PC-3 (cell line): ENCODE measurements at regions not wholly inside any gene's neighbourhood (a gene's known extent, or its start where the extent isn't known, plus 50 kb on each side); places are given as distances from the start of the nearest gene placed in this dataset.

ENCODE experiments used
- ATAC-seq: fragments of 200-7000 bp; cut with Tn5 transposase; 2 replicates; pipeline ENCODE4 v1.9.1; 2020; ENCODE audit warnings: mild to moderate bottlenecking, moderate library complexity
- BruUV-seq: library from RNA; stranded (reverse); fragments of 400-500 nt; replicated peaks from 2 replicates; lab custom pipeline; 2021; lab: Mats Ljungman, UMichigan
- CTCF ChIA-PET: fragments of 300-600 bp; sonication (Branson Sonifier 250); formaldehyde crosslinking; loops from one replicate; lab custom pipeline; 2022; ENCODE audit warnings: antibody characterized with exemption; lab: Charles Lee
- POLR2A ChIA-PET: fragments of 300-600 bp; sonication (Branson Sonifier 250); formaldehyde crosslinking; loops from one replicate; lab custom pipeline; 2022; ENCODE audit warnings: antibody characterized with exemption; ENCODE audit not compliant: unreplicated experiment; lab: Charles Lee
- DNase-seq: peaks from one replicate; pipeline ENCODE4 v3.0.0-alpha.2; 2015
- H2AFZ ChIP-seq: fragments of 300-600 bp; sonication (generic); 2 replicates; pipeline ENCODE4 v1.6.0; 2016; ENCODE audit warnings: antibody characterized with exemption, low read length
- H3F3A ChIP-seq: fragments of 300-600 bp; sonication (generic); one replicate; pipeline ENCODE4 v1.6.0; 2017; ENCODE audit warnings: antibody characterized with exemption, low read length, control low read depth, mild to moderate bottlenecking; ENCODE audit not compliant: unreplicated experiment
- H3K27ac ChIP-seq: fragments of 300-600 bp; sonication (generic); 2 replicates; pipeline ENCODE4 v1.5.1; 2016; ENCODE audit warnings: mild to moderate bottlenecking, low read length
- H3K27me3 ChIP-seq: fragments of 300-600 bp; sonication (generic); 2 replicates; pipeline ENCODE4 v1.6.1; 2016; ENCODE audit warnings: low read length, mixed read lengths
- H3K36me3 ChIP-seq: fragments of 300-600 bp; sonication (generic); 2 replicates; pipeline ENCODE4 v1.6.1; 2016; ENCODE audit warnings: low read depth, mixed run types, low read length, mixed read lengths
- H3K4me1 ChIP-seq: fragments of 300-600 bp; sonication (generic); 2 replicates; pipeline ENCODE4 v1.5.1; 2016; ENCODE audit warnings: low read length; ENCODE audit not compliant: insufficient read depth
- H3K4me2 ChIP-seq: fragments of 300-600 bp; sonication (generic); 2 replicates; pipeline ENCODE4 v1.6.0; 2016; ENCODE audit warnings: low read length
- H3K4me3 ChIP-seq: fragments of 300-600 bp; sonication (generic); 2 replicates; pipeline ENCODE4 v1.5.1; 2016; ENCODE audit warnings: mild to moderate bottlenecking, low read length, mixed read lengths
- H3K79me2 ChIP-seq: fragments of 300-600 bp; sonication (generic); 2 replicates; pipeline ENCODE4 v1.6.1; 2017; ENCODE audit warnings: low read length, mixed read lengths
- H3K9ac ChIP-seq: fragments of 300-600 bp; sonication (generic); 2 replicates; pipeline ENCODE4 v1.6.0; 2016; ENCODE audit warnings: mild to moderate bottlenecking, low read length
- H3K9me2 ChIP-seq: fragments of 300-600 bp; sonication (generic); replicated peaks from 2 replicates; pipeline ENCODE4 v1.6.1; 2016; ENCODE audit warnings: mixed run types, low read length, mixed read lengths
- H3K9me3 ChIP-seq: fragments of 300-600 bp; sonication (generic); 2 replicates; pipeline ENCODE4 v1.6.1; 2016; ENCODE audit warnings: low read length, mixed read lengths
- H4K20me1 ChIP-seq: fragments of 300-600 bp; sonication (generic); 2 replicates; pipeline ENCODE4 v1.6.1; 2016; ENCODE audit warnings: low read length, mixed read lengths
- EZH2 ChIP-seq: fragments of 300-600 bp; sonication (generic); IDR thresholded peaks from one replicate; pipeline ENCODE4 v1.6.1; 2017; ENCODE audit warnings: antibody characterized with exemption, mild to moderate bottlenecking, low read length; ENCODE audit not compliant: unreplicated experiment
- EZH2phosphoT487 ChIP-seq: fragments of 300-600 bp; sonication (generic); IDR thresholded peaks from 2 replicates; pipeline ENCODE4 v1.6.1; 2018; ENCODE audit warnings: mild to moderate bottlenecking, antibody characterized with exemption, low read length, borderline replicate concordance
- intact Hi-C: fragments of 100-400 bp; cut with micrococcal nuclease; formaldehyde crosslinking; loops from 2 replicates; pipeline ENCODE4 v1.9.0; 2023
- TF ChIP-seq, protein P1 (sequence below): fragments of 300-600 bp; sonication (generic); conservative IDR thresholded peaks from 2 replicates; pipeline ENCODE4 v1.5.1; 2017; ENCODE audit warnings: antibody characterized with exemption, low read depth, mild to moderate bottlenecking, low read length

DNA sequence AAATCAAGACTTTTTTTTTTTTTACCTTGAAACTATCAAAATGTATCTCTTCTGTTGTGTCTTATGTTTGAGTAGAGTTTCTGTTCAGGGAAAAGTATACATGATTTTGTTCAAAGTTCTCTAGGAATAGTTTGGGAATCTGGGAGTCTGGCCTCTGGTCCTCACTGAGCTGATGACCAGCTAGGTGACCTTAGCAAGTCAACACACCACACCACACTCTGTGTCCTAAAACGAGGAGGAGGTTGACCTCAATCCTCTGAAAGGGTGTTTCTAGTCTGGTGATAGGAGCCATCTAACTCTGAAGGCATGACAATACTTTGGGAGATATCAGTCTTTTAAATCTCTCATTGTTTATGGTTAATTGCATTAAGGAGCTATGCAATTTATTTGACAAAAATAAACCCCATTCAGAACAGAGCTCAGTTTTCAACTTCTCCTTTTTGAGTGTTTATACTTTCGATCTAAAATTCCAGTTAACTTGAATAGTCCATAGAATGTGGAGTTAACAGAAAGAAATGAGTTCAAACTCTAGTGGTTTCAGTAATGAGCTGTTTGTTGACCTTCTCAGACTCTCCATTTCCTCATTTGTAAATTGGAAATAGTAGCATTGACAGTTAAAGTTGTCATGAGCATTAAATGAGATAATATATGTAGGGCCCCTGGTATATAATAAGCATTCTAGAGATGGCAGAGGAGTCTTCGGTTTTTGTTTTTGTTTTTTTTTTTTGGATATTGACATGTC is 112.2 kb upstream of the LRRN1 start:
- no peaks in the 10 kb centered on the region for H3F3A ChIP-seq

DNA sequence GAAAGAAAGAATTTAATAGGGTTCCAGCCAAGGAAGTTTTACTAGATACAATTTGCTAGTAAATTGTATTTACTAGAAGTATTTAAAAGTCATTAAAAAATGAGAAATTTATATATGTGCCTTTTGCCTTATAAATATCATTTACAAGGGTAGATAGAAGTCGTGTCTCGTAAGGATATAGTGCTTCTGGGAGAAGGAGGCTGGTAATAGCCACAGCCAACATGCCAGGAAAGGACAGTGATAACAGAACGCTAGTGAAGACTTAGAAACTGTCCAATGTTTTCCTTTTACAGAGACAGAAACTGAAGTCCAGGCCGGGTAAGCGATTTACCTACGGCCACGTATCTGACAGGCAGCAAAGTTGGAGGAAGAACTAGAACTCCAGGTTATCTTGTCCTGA is 113.5 kb upstream of the LRRN1 start:
- H3K27me3 ChIP-seq: no peaks in the 10 kb centered on the region
- no peaks in the 10 kb centered on the region for H3K79me2 ChIP-seq
- ATAC-seq: no peak
- H3K4me3 ChIP-seq: no peak overlapping the region
- POLR2A ChIA-PET: no interaction called here
- H3K9me3 ChIP-seq: peaks cover 25% of the 10 kb centered on the region
- no peak for DNase-seq
- TF ChIP-seq EZH2phosphoT487 (no peak), EZH2 (no peak)
- TF ChIP-seq, protein P1, sequence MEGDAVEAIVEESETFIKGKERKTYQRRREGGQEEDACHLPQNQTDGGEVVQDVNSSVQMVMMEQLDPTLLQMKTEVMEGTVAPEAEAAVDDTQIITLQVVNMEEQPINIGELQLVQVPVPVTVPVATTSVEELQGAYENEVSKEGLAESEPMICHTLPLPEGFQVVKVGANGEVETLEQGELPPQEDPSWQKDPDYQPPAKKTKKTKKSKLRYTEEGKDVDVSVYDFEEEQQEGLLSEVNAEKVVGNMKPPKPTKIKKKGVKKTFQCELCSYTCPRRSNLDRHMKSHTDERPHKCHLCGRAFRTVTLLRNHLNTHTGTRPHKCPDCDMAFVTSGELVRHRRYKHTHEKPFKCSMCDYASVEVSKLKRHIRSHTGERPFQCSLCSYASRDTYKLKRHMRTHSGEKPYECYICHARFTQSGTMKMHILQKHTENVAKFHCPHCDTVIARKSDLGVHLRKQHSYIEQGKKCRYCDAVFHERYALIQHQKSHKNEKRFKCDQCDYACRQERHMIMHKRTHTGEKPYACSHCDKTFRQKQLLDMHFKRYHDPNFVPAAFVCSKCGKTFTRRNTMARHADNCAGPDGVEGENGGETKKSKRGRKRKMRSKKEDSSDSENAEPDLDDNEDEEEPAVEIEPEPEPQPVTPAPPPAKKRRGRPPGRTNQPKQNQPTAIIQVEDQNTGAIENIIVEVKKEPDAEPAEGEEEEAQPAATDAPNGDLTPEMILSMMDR: no peak
- H3K4me2 ChIP-seq: no peak overlapping the region
- no peaks in the 10 kb centered on the region for H3F3A ChIP-seq
- H3K4me1 ChIP-seq: no peaks in the 10 kb centered on the region
- H3K36me3 ChIP-seq: no peaks in the 10 kb centered on the region
- CTCF ChIA-PET: no interaction called here
- no TSS peak for BruUV-seq
- H4K20me1 ChIP-seq: no peaks in the 10 kb centered on the region
- no peak overlapping the region for H3K9ac ChIP-seq
- intact Hi-C loops: no loop called here
- no peaks in the 10 kb centered on the region for H3K9me2 ChIP-seq
- no peak overlapping the region for H2AFZ ChIP-seq
- no peak overlapping the region for H3K27ac ChIP-seq

More for the DNA sequence above, 112.2 kb upstream of the LRRN1 start:
- H2AFZ ChIP-seq: no peak overlapping the region
- no peak overlapping the region for H3K4me3 ChIP-seq
- no peaks in the 10 kb centered on the region for H3K79me2 ChIP-seq
- no peaks in the 10 kb centered on the region for H3K27me3 ChIP-seq
- TF ChIP-seq EZH2: no peak
- no peak for TF ChIP-seq EZH2phosphoT487
- TF ChIP-seq, protein P1: no peak
- POLR2A ChIA-PET: no interaction called here
- no peaks in the 10 kb centered on the region for H3K4me1 ChIP-seq
- H3K27ac ChIP-seq: no peak overlapping the region
- H3K4me2 ChIP-seq: no peak overlapping the region
- no peaks in the 10 kb centered on the region for H3K36me3 ChIP-seq
- no peak for DNase-seq
- no peaks in the 10 kb centered on the region for H4K20me1 ChIP-seq
- CTCF ChIA-PET: no interaction called here
- intact Hi-C loops: no loop called here
- peaks cover 25% of the 10 kb centered on the region for H3K9me3 ChIP-seq
- no TSS peak for BruUV-seq
- H3K9ac ChIP-seq: no peak overlapping the region
- H3K9me2 ChIP-seq: no peaks in the 10 kb centered on the region
- ATAC-seq: no peak

DNA sequence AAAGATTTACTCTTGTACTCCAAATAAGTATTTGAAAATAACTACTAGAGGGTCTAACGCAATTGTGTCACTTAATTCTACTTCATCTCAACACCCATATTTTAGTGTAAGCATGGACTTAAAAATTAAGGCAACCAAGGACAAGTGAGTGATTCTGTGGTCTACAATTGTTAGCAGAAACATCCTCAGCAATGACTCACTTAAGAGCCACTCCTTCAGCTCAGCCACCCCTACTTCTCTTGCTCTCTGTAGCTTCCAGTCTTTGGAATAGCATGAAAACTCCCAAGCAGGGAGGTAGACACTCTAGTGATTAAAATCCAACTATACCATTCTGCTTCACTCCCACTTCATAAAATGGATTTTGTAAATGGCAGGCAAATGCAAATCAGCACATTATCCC is 116.0 kb upstream of the LRRN1 start:
- POLR2A ChIA-PET: no interaction called here
- no peak for DNase-seq
- intact Hi-C loops: no loop called here

More for the DNA sequence above, 116.0 kb upstream of the LRRN1 start:
- no peaks in the 10 kb centered on the region for H3K79me2 ChIP-seq
- H3K4me2 ChIP-seq: no peak overlapping the region
- no peaks in the 10 kb centered on the region for H3K4me1 ChIP-seq
- no peak overlapping the region for H3K4me3 ChIP-seq
- H3K9me3 ChIP-seq: peaks cover 31% of the 10 kb centered on the region
- H3K36me3 ChIP-seq: no peaks in the 10 kb centered on the region
- H3K27ac ChIP-seq: no peak overlapping the region
- TF ChIP-seq EZH2 (no peak), EZH2phosphoT487 (no peak)
- TF ChIP-seq, protein P1: no peak
- BruUV-seq: no TSS peak
- H4K20me1 ChIP-seq: no peaks in the 10 kb centered on the region
- H2AFZ ChIP-seq: no peak overlapping the region
- H3K9me2 ChIP-seq: no peaks in the 10 kb centered on the region
- no peaks in the 10 kb centered on the region for H3F3A ChIP-seq
- no peaks in the 10 kb centered on the region for H3K27me3 ChIP-seq
- no peak for ATAC-seq
- H3K9ac ChIP-seq: no peak overlapping the region
- CTCF ChIA-PET: no interaction called here
